K562 (cell line): ENCODE measurements at regions not wholly inside any gene's neighbourhood (a gene's known extent, or its start where the extent isn't known, plus 50 kb on each side); places are given as distances from the start of the nearest gene placed in this dataset.

ENCODE experiments used
- ATAC-seq: fragments of 200-7000 bp; cut with Tn5 transposase; 3 replicates; pipeline ENCODE4 v1.9.1; 2020; ENCODE audit warnings: moderate library complexity
- BruUV-seq: library from RNA; stranded (reverse); fragments of 400-500 nt; replicated peaks from 2 replicates; lab custom pipeline; 2021; lab: Mats Ljungman, UMichigan
- CTCF ChIA-PET: fragments of 300-600 bp; formaldehyde crosslinking; extraction: SDS; loops from one replicate; lab custom pipeline; 2021; ENCODE audit warnings: low intra/inter-chr PET ratio; lab: Yijun Ruan, JAX
- POLR2A ChIA-PET: fragments of 300-600, 350-650 bp; sonication (Branson Sonifier 250); formaldehyde crosslinking; extraction: SDS; loops from one replicate; lab custom pipeline; 2021; ENCODE audit warnings: antibody characterized with exemption, inconsistent platforms; lab: Yijun Ruan, JAX
- DNase-seq, 4 experiments: peaks; one replicate each; pipeline versions ENCODE4 v3.0.0 to v3.0.0-alpha.2; 2011 to 2018; ENCODE audit warnings: low spot score in 3 of 4, mixed read lengths in 3 of 4; ENCODE audit errors: extremely low read depth in 1 of 4
- FAIRE-seq: peaks from 2 replicates; lab custom pipeline; 2011; peaks lifted over from hg19 to GRCh38; lab: Jason Lieb, UNC
- H2AFZ ChIP-seq: 2 replicates; pipeline ENCODE4 v1.6.0; 2011; ENCODE audit warnings: low read depth, low read length, control low read depth, inconsistent platforms
- H3K27ac ChIP-seq: fragments of 200-600 bp; 3 replicates; pipeline ENCODE4 v1.8.0; 2011; ENCODE audit warnings: low read depth, mild to moderate bottlenecking, control low read depth, inconsistent platforms, low read length, moderate library complexity, mixed read lengths; ENCODE audit errors: extremely low read depth
- H3K27me3 ChIP-seq, 2 experiments: fragments of 300-600 bp in 1 of 2; 2 replicates in 1 of 2; 3 replicates in 1 of 2; pipeline versions ENCODE4 v1.6.0 to v1.8.0; 2011; ENCODE audit warnings: inconsistent platforms in 2 of 2, low read length in 2 of 2, mild to moderate bottlenecking in 1 of 2, mixed read lengths in 1 of 2, moderate library complexity in 1 of 2; ENCODE audit not compliant: control insufficient read depth in 2 of 2, insufficient read depth in 2 of 2
- H3K36me3 ChIP-seq: fragments of 300-600 bp; 3 replicates; pipeline ENCODE4 v1.8.0; 2011; ENCODE audit warnings: mild to moderate bottlenecking, low read length, inconsistent platforms; ENCODE audit not compliant: control insufficient read depth, insufficient read depth
- H3K4me1 ChIP-seq, 2 experiments: fragments of 200-600 bp in 1 of 2; replicated peaks in 1 of 2; 2 replicates in 1 of 2; 3 replicates in 1 of 2; pipeline versions ENCODE4 v1.5.1 to v1.8.0; 2011; ENCODE audit warnings: inconsistent platforms in 2 of 2, low read length in 2 of 2, mild to moderate bottlenecking in 1 of 2, mixed read lengths in 1 of 2, moderate library complexity in 1 of 2; ENCODE audit not compliant: control insufficient read depth in 2 of 2, insufficient read depth in 2 of 2
- H3K4me2 ChIP-seq: 2 replicates; pipeline ENCODE4 v1.6.1; 2011; ENCODE audit warnings: low read length, control low read depth, inconsistent platforms, mixed read lengths; ENCODE audit not compliant: insufficient read depth
- H3K4me3 ChIP-seq: fragments of 200-600 bp; sonication (generic), shearing (Covaris generic); 2 replicates; pipeline ENCODE4 v1.5.1; 2016; ENCODE audit warnings: control low read depth, inconsistent platforms
- H3K79me2 ChIP-seq: fragments of 200-600 bp; 3 replicates; pipeline ENCODE4 v1.8.0; 2011; ENCODE audit warnings: low read length, inconsistent platforms; ENCODE audit not compliant: control insufficient read depth, insufficient read depth
- H3K9ac ChIP-seq, 2 experiments: 2 replicates each; pipeline versions ENCODE4 v1.6.0 to v1.6.1; 2011; ENCODE audit warnings: low read depth in 2 of 2, low read length in 2 of 2, control low read depth in 1 of 2, inconsistent platforms in 1 of 2, mild to moderate bottlenecking in 1 of 2, mixed read lengths in 1 of 2; ENCODE audit not compliant: insufficient read depth in 1 of 2
- H3K9me1 ChIP-seq: one replicate; pipeline ENCODE4 v1.6.0; 2011; ENCODE audit warnings: inconsistent platforms, mild to moderate bottlenecking, low read length, moderate library complexity; ENCODE audit not compliant: control insufficient read depth, insufficient read depth
- H3K9me3 ChIP-seq: replicated peaks from 2 replicates; pipeline ENCODE4 v1.5.1; 2011; ENCODE audit warnings: low read depth, low read length, inconsistent platforms; ENCODE audit not compliant: control insufficient read depth, insufficient read depth
- H4K20me1 ChIP-seq: replicated peaks from 2 replicates; pipeline ENCODE4 v1.6.1; 2011; ENCODE audit warnings: low read length, inconsistent platforms, mixed read lengths; ENCODE audit not compliant: control insufficient read depth, insufficient read depth
- ATF7 ChIP-seq: fragments of 450-650 bp; IDR thresholded peaks from 2 replicates; pipeline ENCODE4 v1.7.1; 2014; ENCODE audit warnings: mild to moderate bottlenecking, moderate library complexity
- DPF2 ChIP-seq: fragments of 450-650 bp; IDR thresholded peaks from 2 replicates; pipeline ENCODE4 v1.6.1; 2016
- ELK3 ChIP-seq: fragments of 450-650 bp; formaldehyde crosslinking; IDR thresholded peaks from 2 replicates; pipeline ENCODE4 v1.4.0; 2020; ENCODE audit warnings: mild to moderate bottlenecking
- ESRRA ChIP-seq: fragments of 450-650 bp; IDR thresholded peaks from 2 replicates; pipeline ENCODE4 v1.6.1; 2014; ENCODE audit warnings: low read depth, mild to moderate bottlenecking, moderate library complexity, borderline replicate concordance
- NFATC3 ChIP-seq: fragments of 450-650 bp; IDR thresholded peaks from 2 replicates; pipeline ENCODE4 v1.6.1; 2017; ENCODE audit warnings: mild to moderate bottlenecking
- PHF20 ChIP-seq: fragments of 450-650 bp; IDR thresholded peaks from 2 replicates; pipeline ENCODE4 v1.6.1; 2018; ENCODE audit not compliant: partially characterized antibody
- POLR3G ChIP-seq: IDR thresholded peaks from 2 replicates; pipeline ENCODE4 v1.6.1; 2011; ENCODE audit not compliant: insufficient read length, insufficient replicate concordance; ENCODE audit errors: extremely low read depth
- TGIF2 ChIP-seq: sonication (generic); formaldehyde crosslinking; IDR thresholded peaks from 2 replicates; pipeline ENCODE4 v1.8.1; 2022; ENCODE audit warnings: mild to moderate bottlenecking, missing genetic modification reagents, moderate library complexity
- THRAP3 ChIP-seq: fragments of 450-650 bp; IDR thresholded peaks from 2 replicates; pipeline ENCODE4 v1.6.1; 2016; ENCODE audit warnings: mild to moderate bottlenecking, inconsistent platforms, borderline replicate concordance
- UBTF ChIP-seq, 2 experiments: IDR thresholded peaks; 2 replicates each; pipeline ENCODE4 v1.6.1; 2012; ENCODE audit warnings: improper control_type of control experiment in 2 of 2, low read depth in 2 of 2, low read length in 2 of 2, borderline replicate concordance in 1 of 2
- ZBTB17 ChIP-seq: fragments of 450-650 bp; formaldehyde crosslinking; IDR thresholded peaks from 2 replicates; pipeline ENCODE4 v1.4.0; 2020; ENCODE audit warnings: mild to moderate bottlenecking
- WGBS: fragments of 100-300 bp; shearing (Covaris generic); methylation state at CpG from one replicate; pipeline ENCODE4 v1.1.6; 2016; ENCODE audit warnings: low coverage, mixed read lengths; ENCODE audit not compliant: insufficient coverage; ENCODE audit errors: missing lambda C conversion rate; 5-methylcytosine and 5-hydroxymethylcytosine counted together
- in situ Hi-C: fragments of 300-500 bp; cut with MboI; formaldehyde crosslinking; loops from 4 replicates; pipeline ENCODE4 v1.15.0; 2018; ENCODE audit warnings: inconsistent platforms, mixed read lengths
- intact Hi-C: fragments of 100-400 bp; cut with micrococcal nuclease; formaldehyde crosslinking; loops from 2 replicates; pipeline ENCODE4 v1.14.2; 2022

- in situ Hi-C loops, result no loop called here
- Histone ChIP-seq H3K9ac (no peak overlapping the region), H3K4me1 (no peaks in the 10 kb centered on the region; a peak in 1 of 5 replicates), H3K79me2 (no peaks in the 10 kb centered on the region), H3K36me3 (no peaks in the 10 kb centered on the region), H4K20me1 (no peaks in the 10 kb centered on the region), H3K4me2 (no peak overlapping the region), H3K27ac (no peak overlapping the region), H3K4me3 (no peak overlapping the region), H3K9me1 (no peaks in the 10 kb centered on the region), H2AFZ (no peak overlapping the region), H3K27me3 (no peaks in the 10 kb centered on the region), H3K9me3 (no peaks in the 10 kb centered on the region)
- no peak for TF ChIP-seq NFATC3
- TF ChIP-seq ESRRA, result no peak
- no peak for TF ChIP-seq ZBTB17
- TF ChIP-seq TGIF2 (CRISPR knock-in tag), result no peak
- no peak for TF ChIP-seq ATF7
- no peak for TF ChIP-seq THRAP3
- TF ChIP-seq UBTF (IDR thresholded peaks at IDR 0.05; ENCODE audit: borderline replicate concordance in 1 of 2, low read depth in 2 of 2, low read length in 2 of 2), result no peak
- TF ChIP-seq PHF20, result no peak
- TF ChIP-seq ELK3, result no peak
- no peak for TF ChIP-seq DPF2
- no peak for TF ChIP-seq POLR3G
- CTCF ChIA-PET, result no interaction called here
- FAIRE-seq (no peak), DNase-seq (no peak), ATAC-seq (no peak)
- intact Hi-C loops, result no loop called here
- POLR2A ChIA-PET, result no interaction called here
- WGBS, result 0% methylated on average over 3 of the region's 3 CpGs
- no TSS peak for BruUV-seq
Observed at GRCh38 chr2:41710944-41711343, 336.9 kb upstream of the PKDCC start.
